Fibroblast of lung (primary cell): ENCODE measurements at regions not wholly inside any gene's neighbourhood (a gene's known extent, or its start where the extent isn't known, plus 50 kb on each side); places are given as distances from the start of the nearest gene placed in this dataset.

Experiments
- DNase-seq, 2 donors: peaks; one replicate each; pipeline versions ENCODE4 v3.0.0 to v3.0.0-alpha.2; 2010; ENCODE audit warnings: low read depth in 2 of 2
- H2AFZ ChIP-seq: 2 replicates; pipeline ENCODE4 v1.5.1; 2012; ENCODE audit warnings: low read length, control low read depth, inconsistent platforms
- H3K27ac ChIP-seq: 2 replicates; pipeline ENCODE4 v1.5.1; 2011; ENCODE audit warnings: low read length, control low read depth; ENCODE audit not compliant: insufficient read depth
- H3K27me3 ChIP-seq: 2 replicates; pipeline ENCODE4 v1.5.1; 2011; ENCODE audit warnings: mild to moderate bottlenecking, low read length; ENCODE audit not compliant: control insufficient read depth, insufficient read depth
- H3K36me3 ChIP-seq: 2 replicates; pipeline ENCODE4 v1.5.1; 2011; ENCODE audit warnings: low read length; ENCODE audit not compliant: control insufficient read depth, insufficient read depth
- H3K4me1 ChIP-seq: 2 replicates; pipeline ENCODE4 v1.5.1; 2011; ENCODE audit warnings: low read length; ENCODE audit not compliant: control insufficient read depth, insufficient read depth; ENCODE audit errors: extremely low read depth
- H3K4me2 ChIP-seq: 2 replicates; pipeline ENCODE4 v1.5.1; 2011; ENCODE audit warnings: low read length, control low read depth; ENCODE audit not compliant: insufficient read depth; ENCODE audit errors: extremely low read depth
- H3K4me3 ChIP-seq, 4 experiments: fragments of 200-600 bp in 1 of 4; sonication (generic) in 1 of 4; replicated peaks in 1 of 4; 2 replicates each; pipeline ENCODE4 v1.5.1; 2011 to 2016; ENCODE audit warnings: low read length in 4 of 4, low read depth in 3 of 4, mild to moderate bottlenecking in 3 of 4, control low read depth in 2 of 4, inconsistent platforms in 1 of 4, mixed read lengths in 1 of 4; ENCODE audit not compliant: insufficient read depth in 1 of 4; ENCODE audit errors: control extremely low read depth in 1 of 4
- H3K79me2 ChIP-seq: 2 replicates; pipeline ENCODE4 v1.5.1; 2012; ENCODE audit warnings: mild to moderate bottlenecking, low read length, inconsistent platforms; ENCODE audit not compliant: control insufficient read depth, insufficient read depth
- H3K9ac ChIP-seq: 2 replicates; pipeline ENCODE4 v1.5.1; 2011; ENCODE audit warnings: mild to moderate bottlenecking, low read length, control low read depth; ENCODE audit not compliant: insufficient read depth
- H3K9me3 ChIP-seq: 2 replicates; pipeline ENCODE4 v1.5.1; 2012; ENCODE audit warnings: low read depth, low read length; ENCODE audit not compliant: control insufficient read depth, insufficient read depth
- H4K20me1 ChIP-seq: 2 replicates; pipeline ENCODE4 v1.5.1; 2011; ENCODE audit warnings: low read length; ENCODE audit not compliant: control insufficient read depth, insufficient read depth; ENCODE audit errors: extremely low read depth
- EZH2 ChIP-seq: IDR thresholded peaks from 2 replicates; pipeline ENCODE4 v1.5.1; 2012; ENCODE audit warnings: low read length, control low read depth, mild to moderate bottlenecking; ENCODE audit errors: missing control alignments
- TF ChIP-seq, protein P1 (sequence below), 2 donors: IDR thresholded peaks in 1 of 2; conservative IDR thresholded peaks in 1 of 2; 1 replicate in 1 of 2; 2 replicates in 1 of 2; pipeline ENCODE4 v1.5.1; 2011 to 2012; ENCODE audit warnings: low read length in 2 of 2, control low read depth in 1 of 2, inconsistent platforms in 1 of 2, low read depth in 1 of 2, mild to moderate bottlenecking in 1 of 2

DNA sequence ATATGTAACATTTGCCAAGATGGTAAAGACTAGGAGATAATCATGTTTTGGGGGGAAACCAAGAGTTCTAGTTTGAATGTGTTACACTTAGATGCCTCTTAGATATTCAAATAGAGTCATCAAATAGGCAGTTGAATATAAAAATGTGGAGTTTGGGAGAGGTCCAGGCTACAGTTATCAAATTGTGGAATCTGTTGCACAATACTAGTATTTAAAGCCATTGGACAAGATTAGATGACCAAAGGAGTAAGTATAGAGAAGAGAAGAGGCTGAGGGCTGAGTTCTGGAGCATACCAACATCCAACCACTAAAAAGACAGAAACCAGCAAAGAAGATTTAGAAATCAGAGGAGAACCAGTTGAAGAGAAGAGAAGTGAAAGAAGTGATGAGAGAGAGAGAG is 72.7 kb downstream of the NAA11 start:
- Histone ChIP-seq H4K20me1 (no peaks in the 10 kb centered on the region), H3K4me3 (no peak overlapping the region), H3K79me2 (no peaks in the 10 kb centered on the region), H3K27me3 (no peaks in the 10 kb centered on the region), H3K9me3 (no peaks in the 10 kb centered on the region), H3K27ac (no peak overlapping the region), H3K36me3 (no peaks in the 10 kb centered on the region), H2AFZ (no peak overlapping the region), H3K9ac (no peak overlapping the region), H3K4me2 (no peak overlapping the region), H3K4me1 (no peaks in the 10 kb centered on the region)
- TF ChIP-seq, protein P1, sequence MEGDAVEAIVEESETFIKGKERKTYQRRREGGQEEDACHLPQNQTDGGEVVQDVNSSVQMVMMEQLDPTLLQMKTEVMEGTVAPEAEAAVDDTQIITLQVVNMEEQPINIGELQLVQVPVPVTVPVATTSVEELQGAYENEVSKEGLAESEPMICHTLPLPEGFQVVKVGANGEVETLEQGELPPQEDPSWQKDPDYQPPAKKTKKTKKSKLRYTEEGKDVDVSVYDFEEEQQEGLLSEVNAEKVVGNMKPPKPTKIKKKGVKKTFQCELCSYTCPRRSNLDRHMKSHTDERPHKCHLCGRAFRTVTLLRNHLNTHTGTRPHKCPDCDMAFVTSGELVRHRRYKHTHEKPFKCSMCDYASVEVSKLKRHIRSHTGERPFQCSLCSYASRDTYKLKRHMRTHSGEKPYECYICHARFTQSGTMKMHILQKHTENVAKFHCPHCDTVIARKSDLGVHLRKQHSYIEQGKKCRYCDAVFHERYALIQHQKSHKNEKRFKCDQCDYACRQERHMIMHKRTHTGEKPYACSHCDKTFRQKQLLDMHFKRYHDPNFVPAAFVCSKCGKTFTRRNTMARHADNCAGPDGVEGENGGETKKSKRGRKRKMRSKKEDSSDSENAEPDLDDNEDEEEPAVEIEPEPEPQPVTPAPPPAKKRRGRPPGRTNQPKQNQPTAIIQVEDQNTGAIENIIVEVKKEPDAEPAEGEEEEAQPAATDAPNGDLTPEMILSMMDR (conservative IDR thresholded peaks at IDR 0.05 in 1 of 2, IDR thresholded peaks at IDR 0.05 in 1 of 2; ENCODE audit: low read depth in 1 of 2, low read length in 2 of 2): no peak
- no peak for TF ChIP-seq EZH2
- DNase-seq: no peak

DNA sequence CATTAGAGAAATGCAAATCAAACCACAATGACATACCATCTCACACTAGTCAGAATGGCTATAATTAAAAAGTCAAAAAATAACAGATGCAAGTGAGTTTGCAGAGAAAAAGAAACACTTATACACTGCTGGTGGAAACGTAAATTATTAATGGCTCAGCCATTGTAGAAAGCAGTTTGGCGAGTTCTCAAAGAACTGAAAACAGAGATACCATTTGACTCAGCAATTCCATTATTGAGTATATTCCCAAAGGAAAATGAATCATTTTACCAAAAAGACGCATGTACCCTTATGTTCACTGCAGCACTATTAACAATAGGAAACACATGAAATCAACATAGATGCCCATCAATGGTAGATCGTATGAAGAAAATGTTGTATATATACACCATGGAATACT is 75.0 kb downstream of the NAA11 start:
- Histone ChIP-seq H3K36me3 (no peaks in the 10 kb centered on the region), H3K27me3 (no peaks in the 10 kb centered on the region), H3K9me3 (no peaks in the 10 kb centered on the region), H4K20me1 (no peaks in the 10 kb centered on the region), H3K9ac (no peak overlapping the region), H3K4me3 (no peak overlapping the region), H2AFZ (no peak overlapping the region), H3K79me2 (no peaks in the 10 kb centered on the region), H3K4me1 (no peaks in the 10 kb centered on the region), H3K4me2 (no peak overlapping the region), H3K27ac (no peak overlapping the region)
- DNase-seq: no peak
- TF ChIP-seq EZH2: no peak
- TF ChIP-seq, protein P1 (conservative IDR thresholded peaks at IDR 0.05 in 1 of 2, IDR thresholded peaks at IDR 0.05 in 1 of 2; ENCODE audit: low read depth in 1 of 2, low read length in 2 of 2): no peak

DNA sequence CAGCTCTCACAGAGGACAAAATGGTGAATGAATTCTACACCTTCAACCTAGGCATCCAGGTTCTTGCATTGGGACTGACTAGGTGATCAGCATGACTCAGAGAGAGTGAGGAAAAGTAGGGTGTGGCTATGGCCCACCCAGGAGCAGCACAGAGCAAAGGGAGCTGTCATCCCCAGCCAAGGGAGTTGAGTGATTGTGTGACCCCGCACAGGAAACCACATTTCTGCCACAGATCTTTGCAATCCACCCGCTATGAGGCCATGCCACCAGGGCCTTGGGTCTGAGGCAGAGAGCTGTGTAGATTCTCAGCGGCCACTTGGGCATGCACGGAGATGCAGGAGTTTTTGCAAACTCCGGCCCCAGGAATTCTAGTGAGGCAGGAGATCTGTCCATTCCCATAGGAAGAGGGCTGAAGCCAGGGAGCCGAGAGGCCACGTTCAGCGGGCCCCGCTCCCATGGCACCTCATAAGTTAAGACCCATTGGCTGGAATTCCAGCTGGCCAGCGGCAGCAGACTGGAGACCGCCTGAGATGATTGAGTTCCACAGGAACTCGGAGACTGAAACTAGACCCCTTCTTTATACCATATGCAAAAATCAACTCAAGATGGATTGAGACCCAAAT is 75.9 kb downstream of the NAA11 start:
- TF ChIP-seq, protein P1 (conservative IDR thresholded peaks at IDR 0.05 in 1 of 2, IDR thresholded peaks at IDR 0.05 in 1 of 2; ENCODE audit: low read depth in 1 of 2, low read length in 2 of 2): no peak
- TF ChIP-seq EZH2: no peak
- no peak overlapping the region for H3K9ac ChIP-seq

More for the DNA sequence above, 75.9 kb downstream of the NAA11 start:
- no peak overlapping the region for H3K27ac ChIP-seq
- H2AFZ ChIP-seq: no peak overlapping the region
- no peak overlapping the region for H3K4me2 ChIP-seq
- no peak for DNase-seq
- H3K9me3 ChIP-seq: no peaks in the 10 kb centered on the region
- no peaks in the 10 kb centered on the region for H3K36me3 ChIP-seq
- no peaks in the 10 kb centered on the region for H3K4me1 ChIP-seq
- no peaks in the 10 kb centered on the region for H3K27me3 ChIP-seq
- H3K79me2 ChIP-seq: no peaks in the 10 kb centered on the region
- no peak overlapping the region for H3K4me3 ChIP-seq
- no peaks in the 10 kb centered on the region for H4K20me1 ChIP-seq
